Thymus (tissue), 11 donors: ENCODE measurements at regions not wholly inside any gene's neighbourhood (a gene's known extent, or its start where the extent isn't known, plus 50 kb on each side); places are given as distances from the start of the nearest gene placed in this dataset.

Source experiments
- DNase-seq, 9 donors: peaks; one replicate each; pipeline ENCODE4 v3.0.0-alpha.2; 2013; ENCODE audit warnings: low spot score in 9 of 9, low read depth in 6 of 9, missing footprints in 1 of 9
- H3K27ac ChIP-seq, 2 donors: one replicate each; pipeline ENCODE4 v1.5.1; 2013; ENCODE audit warnings: control low read depth in 1 of 2, low read depth in 1 of 2, low read length in 1 of 2, mild to moderate bottlenecking in 1 of 2, moderate library complexity in 1 of 2
- H3K27me3 ChIP-seq, 2 donors: one replicate each; pipeline ENCODE4 v1.5.1; 2013; ENCODE audit warnings: low read length in 1 of 2; ENCODE audit not compliant: control insufficient read depth in 2 of 2, insufficient read depth in 1 of 2
- H3K36me3 ChIP-seq, 2 donors: one replicate each; pipeline ENCODE4 v1.5.1; 2013; ENCODE audit warnings: low read length in 1 of 2, mild to moderate bottlenecking in 1 of 2, moderate library complexity in 1 of 2; ENCODE audit not compliant: control insufficient read depth in 2 of 2, insufficient read depth in 2 of 2
- H3K4me1 ChIP-seq, 2 donors: one replicate each; pipeline ENCODE4 v1.5.1; 2013; ENCODE audit warnings: low read length in 2 of 2; ENCODE audit not compliant: control insufficient read depth in 2 of 2, insufficient read depth in 2 of 2
- H3K4me3 ChIP-seq, 2 donors: one replicate each; pipeline ENCODE4 v1.5.1; 2013; ENCODE audit warnings: low read length in 2 of 2, control low read depth in 1 of 2, mild to moderate bottlenecking in 1 of 2
- H3K9me3 ChIP-seq, 2 donors: one replicate each; pipeline ENCODE4 v1.5.1; 2013; ENCODE audit warnings: low read length in 1 of 2, mild to moderate bottlenecking in 1 of 2; ENCODE audit not compliant: control insufficient read depth in 2 of 2, insufficient read depth in 1 of 2
- whole genome bisulfite sequencing: extraction: QIAGEN DNeasy Blood & Tissue Kit; methylation state at CpG from one replicate; pipeline ENCODE4 v1.1.7; 2013; 5-methylcytosine and 5-hydroxymethylcytosine counted together
- donor health status: healthy.

DNA sequence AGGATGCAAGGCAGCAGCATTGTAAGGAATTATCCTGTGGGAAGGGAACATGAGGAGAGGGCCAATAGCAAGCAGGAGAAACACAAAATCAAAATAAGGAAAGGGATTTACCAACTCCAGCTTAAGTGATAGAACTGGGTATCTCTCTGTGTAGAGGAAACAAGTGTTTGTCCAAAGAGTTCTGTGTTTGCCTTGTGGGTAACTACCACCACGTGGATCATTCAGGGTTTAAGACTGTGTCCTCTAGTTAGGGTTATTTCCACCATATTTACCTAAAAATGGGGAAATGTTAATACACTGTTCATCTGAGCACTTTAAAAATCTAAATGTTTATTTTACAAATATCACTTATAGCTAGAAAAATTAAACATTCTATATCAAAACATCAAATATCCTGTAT, 283.3 kb downstream of the EIPR1 start:
- DNase-seq: no peak
- H3K4me1 ChIP-seq: no peaks in the 10 kb centered on the region
- H3K27me3 ChIP-seq: peaks cover 0 to 27% of the 10 kb centered on the region in 2 donors
- 75% methylated on average over 1 of the region's 1 CpG for WGBS
- no peaks in the 10 kb centered on the region for H3K9me3 ChIP-seq
- H3K4me3 ChIP-seq: no peak overlapping the region
- H3K27ac ChIP-seq: no peak overlapping the region
- H3K36me3 ChIP-seq: no peaks in the 10 kb centered on the region

DNA sequence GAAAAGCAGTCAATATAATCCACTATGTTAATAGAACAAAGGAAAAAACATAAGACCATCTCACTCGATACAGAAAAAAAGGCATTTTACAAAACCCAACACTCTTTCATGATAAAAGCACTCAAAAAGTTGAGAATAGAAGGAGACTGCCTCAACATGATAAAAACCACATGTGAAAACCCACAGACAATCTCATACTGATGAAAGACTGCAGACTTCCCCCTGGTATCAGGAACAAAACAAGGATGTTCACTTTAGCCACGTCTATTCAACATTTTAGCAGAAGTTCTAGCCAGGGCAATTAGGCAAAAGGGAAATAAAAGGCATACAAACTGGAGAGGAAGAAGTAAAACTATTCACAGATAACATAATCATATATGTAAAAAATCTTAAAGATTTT, 285.9 kb downstream of the EIPR1 start:
- H3K27ac ChIP-seq: no peak overlapping the region
- DNase-seq: peak in 7 of 9 donors; percentile 4 to 59 (median 10)
- WGBS: 7% methylated on average over 2 of the region's 2 CpGs
- H3K4me3 ChIP-seq: no peak overlapping the region
- H3K27me3 ChIP-seq: peaks cover 0 to 13% of the 10 kb centered on the region in 2 donors
- H3K9me3 ChIP-seq: no peaks in the 10 kb centered on the region
- no peaks in the 10 kb centered on the region for H3K36me3 ChIP-seq
- H3K4me1 ChIP-seq: no peaks in the 10 kb centered on the region

DNA sequence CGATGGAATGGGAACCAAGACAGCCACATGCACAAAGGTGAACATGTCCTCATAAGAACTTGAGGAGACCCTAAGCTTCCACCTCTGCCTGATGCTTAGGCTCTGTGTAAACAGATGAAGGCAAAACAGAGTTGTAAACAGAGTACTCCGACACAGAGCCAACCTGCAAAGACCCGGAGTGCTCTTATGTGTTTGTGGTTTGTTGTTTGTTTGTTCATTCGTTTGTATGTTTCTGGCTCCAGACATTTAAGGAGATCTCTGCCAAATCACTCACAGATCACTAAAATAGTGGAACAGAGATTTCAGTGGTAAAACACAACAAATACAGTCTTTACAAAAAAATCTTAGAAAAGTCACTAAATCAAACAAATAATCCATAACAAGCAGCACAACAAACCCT, 294.9 kb downstream of the EIPR1 start:
- WGBS: 91% methylated on average over 4 of the region's 4 CpGs
- DNase-seq: no peak
- peaks cover 0 to 2% of the 10 kb centered on the region in 2 donors for H3K27me3 ChIP-seq
- no peaks in the 10 kb centered on the region for H3K36me3 ChIP-seq
- H3K4me3 ChIP-seq: no peak overlapping the region
- H3K9me3 ChIP-seq: no peaks in the 10 kb centered on the region
- no peaks in the 10 kb centered on the region for H3K4me1 ChIP-seq
- no peak overlapping the region for H3K27ac ChIP-seq

DNA sequence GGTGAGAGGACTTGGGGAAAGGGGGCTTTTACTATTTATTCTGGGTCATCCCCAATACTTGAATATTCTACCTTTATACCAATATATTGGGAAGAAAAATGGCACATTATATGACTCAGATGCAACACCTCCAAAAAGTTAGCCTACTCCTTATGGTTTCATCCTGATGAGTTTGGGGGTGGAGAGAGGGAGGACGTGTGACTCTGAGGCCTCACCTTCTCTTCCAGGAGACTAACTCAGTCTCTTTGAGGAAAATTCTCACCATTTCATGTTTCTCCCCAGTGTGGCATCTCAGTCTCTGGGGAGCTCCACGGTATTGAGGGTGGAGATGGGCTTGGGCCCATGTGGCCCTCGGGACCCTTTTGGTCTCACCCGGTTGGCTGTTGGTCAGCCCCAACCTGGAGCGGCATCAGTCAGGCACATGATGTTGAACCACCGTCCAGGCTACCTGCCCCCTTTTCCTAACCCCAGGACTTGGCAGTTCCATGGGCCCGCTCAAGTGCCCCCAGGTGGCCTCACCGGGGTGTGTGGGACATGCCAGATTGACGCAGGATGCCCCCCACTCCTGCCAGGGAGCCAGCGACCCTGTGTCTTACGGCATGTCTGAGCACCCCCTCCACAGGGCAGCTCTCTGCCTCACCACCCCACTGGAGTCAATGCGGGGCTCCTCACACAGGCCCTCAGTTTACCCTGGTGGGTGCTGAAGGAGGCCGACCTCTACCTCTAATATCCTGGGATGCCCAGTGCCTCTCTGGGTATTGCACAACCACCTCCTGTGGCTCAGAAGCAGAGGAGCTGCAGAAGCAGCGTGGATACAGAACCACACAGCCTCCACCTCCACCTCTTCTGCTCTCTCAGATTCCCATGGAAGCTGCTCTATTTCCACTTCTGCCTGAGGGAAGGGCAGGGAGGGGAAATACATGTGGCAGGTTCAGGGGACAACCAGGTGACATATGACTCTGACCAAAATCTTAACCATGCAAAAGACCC, 297.4 kb downstream of the EIPR1 start:
- no peaks in the 10 kb centered on the region for H3K4me1 ChIP-seq
- H3K27ac ChIP-seq: no peak overlapping the region
- no peaks in the 10 kb centered on the region for H3K36me3 ChIP-seq
- no peaks in the 10 kb centered on the region for H3K9me3 ChIP-seq
- no peak for DNase-seq
- 95% methylated on average over 14 of the region's 14 CpGs for WGBS
- no peak overlapping the region for H3K4me3 ChIP-seq
- peaks cover 0 to 9% of the 10 kb centered on the region in 2 donors for H3K27me3 ChIP-seq

DNA sequence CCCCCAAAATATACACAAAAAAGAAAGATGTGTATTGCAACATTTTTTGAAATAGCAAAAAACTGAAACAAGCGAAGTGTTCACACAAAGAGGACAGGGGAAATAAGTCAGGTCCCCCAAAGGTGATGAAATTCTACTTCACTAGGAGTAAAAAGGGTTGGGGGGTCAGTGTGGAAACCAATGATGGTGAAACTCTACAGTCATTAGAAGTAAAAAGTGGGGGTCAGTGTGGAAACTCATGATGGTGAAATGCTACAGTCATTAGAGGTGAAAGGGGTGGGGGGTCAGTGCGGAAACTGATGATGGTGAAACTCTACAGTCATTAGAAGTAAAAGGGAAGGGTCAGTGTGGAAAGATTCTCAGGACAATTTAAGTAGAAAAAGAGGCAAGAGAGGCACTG, 298.2 kb downstream of the EIPR1 start:
- no peak for DNase-seq
- Histone ChIP-seq H3K36me3 (no peaks in the 10 kb centered on the region), H3K4me1 (no peaks in the 10 kb centered on the region), H3K27ac (no peak overlapping the region), H3K9me3 (no peaks in the 10 kb centered on the region), H3K27me3 (peaks cover 0 to 9% of the 10 kb centered on the region in 2 donors), H3K4me3 (no peak overlapping the region)
- WGBS: 93% methylated on average over 2 of the region's 2 CpGs

DNA sequence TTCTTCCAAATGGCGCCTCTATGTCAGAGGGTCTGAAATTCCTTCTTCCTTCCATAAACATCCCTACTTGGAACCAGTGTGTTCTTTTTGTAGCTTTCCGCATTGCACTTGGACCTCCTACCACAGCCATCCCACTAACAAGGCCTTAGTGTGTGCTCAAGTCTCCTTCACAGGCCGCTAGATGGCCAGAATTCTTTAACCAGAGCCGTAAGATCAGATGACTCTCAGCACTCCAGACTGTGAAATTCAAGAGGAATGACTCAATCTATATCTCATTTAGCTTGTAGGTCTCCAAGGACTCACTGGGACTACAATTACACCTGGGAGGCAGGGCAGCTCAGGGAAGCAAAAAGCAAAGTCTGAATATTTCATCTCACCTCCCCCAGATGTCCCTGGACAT, 298.9 kb downstream of the EIPR1 start:
- H3K9me3 ChIP-seq: no peaks in the 10 kb centered on the region
- no peaks in the 10 kb centered on the region for H3K36me3 ChIP-seq
- H3K4me1 ChIP-seq: no peaks in the 10 kb centered on the region
- H3K27ac ChIP-seq: no peak overlapping the region
- DNase-seq: no peak
- no peak overlapping the region for H3K4me3 ChIP-seq
- H3K27me3 ChIP-seq: peaks cover 0 to 9% of the 10 kb centered on the region in 2 donors
- WGBS: 94% methylated on average over 4 of the region's 4 CpGs

DNA sequence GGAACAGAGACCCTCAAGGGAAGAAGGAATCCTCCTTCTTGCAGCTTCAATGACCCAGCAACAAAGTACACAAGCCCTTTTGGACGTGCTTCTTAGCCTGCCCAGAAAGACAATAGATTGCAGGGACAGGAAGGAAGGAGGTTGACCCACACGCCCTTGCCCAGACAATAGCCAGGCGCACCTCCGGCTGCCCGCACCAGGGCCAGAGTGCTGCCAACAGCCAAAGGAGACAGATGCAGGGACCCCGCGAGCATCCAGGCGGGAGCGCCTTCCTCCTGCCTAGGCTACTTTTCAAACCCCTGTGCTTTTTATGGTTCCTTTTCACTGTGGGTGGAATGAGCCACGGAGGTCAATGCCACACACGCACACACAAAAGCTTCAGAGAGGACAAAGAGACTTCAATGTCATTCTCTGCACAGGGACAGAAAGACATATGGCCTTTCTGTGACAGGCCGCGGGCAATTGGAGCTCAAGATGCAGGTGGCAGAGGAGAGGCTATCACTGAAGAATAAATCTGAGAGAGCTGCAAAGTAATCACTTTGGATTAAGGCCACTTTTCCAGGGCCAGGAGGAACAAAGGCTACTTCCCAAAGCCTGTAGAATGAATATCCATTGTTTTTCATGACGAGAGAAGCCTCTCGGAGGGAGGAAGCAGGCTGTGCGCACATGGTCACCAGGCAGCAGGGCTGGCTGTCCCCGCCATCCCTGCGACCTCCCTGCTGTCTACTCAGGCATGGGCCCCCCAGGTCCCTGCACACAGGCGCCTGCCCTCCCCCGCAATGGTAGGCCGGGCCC, 300.6 kb downstream of the EIPR1 start:
- no peaks in the 10 kb centered on the region for H3K9me3 ChIP-seq
- H3K4me1 ChIP-seq: no peaks in the 10 kb centered on the region
- H3K27me3 ChIP-seq: peaks cover 0 to 9% of the 10 kb centered on the region in 2 donors
- no peak overlapping the region for H3K27ac ChIP-seq
- H3K4me3 ChIP-seq: no peak overlapping the region
- WGBS: 74% methylated on average over 21 of the region's 21 CpGs
- no peak for DNase-seq
- H3K36me3 ChIP-seq: no peaks in the 10 kb centered on the region

DNA sequence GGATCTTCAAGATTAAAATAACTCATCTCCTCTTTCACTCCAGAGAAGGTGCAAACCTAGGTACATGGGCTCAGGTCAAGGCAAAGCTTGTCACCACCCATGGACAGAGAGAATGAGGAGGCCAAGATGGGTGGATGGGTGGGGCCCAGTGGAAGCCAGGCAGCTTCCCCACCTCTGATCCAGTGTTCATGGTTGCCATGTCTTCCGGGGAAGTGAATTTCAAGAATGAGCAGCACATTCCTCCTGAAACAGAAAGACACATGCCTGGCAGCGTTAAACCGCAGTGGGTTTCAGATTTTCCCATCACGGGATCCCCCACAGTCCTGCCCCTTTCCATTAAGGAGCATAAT, 301.7 kb downstream of the EIPR1 start:
- no peak overlapping the region for H3K4me3 ChIP-seq
- no peaks in the 10 kb centered on the region for H3K4me1 ChIP-seq

More for the DNA sequence above, 301.7 kb downstream of the EIPR1 start:
- DNase-seq: no peak
- H3K36me3 ChIP-seq: no peaks in the 10 kb centered on the region
- no peak overlapping the region for H3K27ac ChIP-seq
- H3K9me3 ChIP-seq: no peaks in the 10 kb centered on the region
- H3K27me3 ChIP-seq: peaks cover 0 to 9% of the 10 kb centered on the region in 2 donors
- 98% methylated on average over 4 of the region's 4 CpGs for WGBS
